HepG2 (cell line): ENCODE measurements at regions not wholly inside any gene's neighbourhood (a gene's known extent, or its start where the extent isn't known, plus 50 kb on each side); places are given as distances from the start of the nearest gene placed in this dataset.
A peak's percentile ranks its signal among the peaks of the same experiment; 100 is the strongest.

Experiments
- NFYC ChIP-seq: IDR thresholded peaks from 2 replicates; pipeline ENCODE4 v1.6.1; 2016; ENCODE audit warnings: missing genetic modification reagents, missing compliant biosample characterization
- SOX6 ChIP-seq, 2 experiments: fragments of 450-650 bp in 1 of 2; sonication (generic) in 1 of 2; formaldehyde crosslinking in 1 of 2; IDR thresholded peaks; 2 replicates each; pipeline versions ENCODE4 v1.4.0 to v1.6.1; 2017 to 2020; ENCODE audit warnings: antibody characterized with exemption in 1 of 2, mild to moderate bottlenecking in 1 of 2, missing genetic modification reagents in 1 of 2
- TF ChIP-seq, protein P1 (sequence below): sonication (generic); formaldehyde crosslinking; IDR thresholded peaks from 2 replicates; pipeline ENCODE4 v1.4.0; 2020; ENCODE audit warnings: missing genetic modification reagents

GRCh38 chr13:26968431-26969341 is 202.9 kb downstream of the USP12 start (continued):
- TF ChIP-seq, protein P1, sequence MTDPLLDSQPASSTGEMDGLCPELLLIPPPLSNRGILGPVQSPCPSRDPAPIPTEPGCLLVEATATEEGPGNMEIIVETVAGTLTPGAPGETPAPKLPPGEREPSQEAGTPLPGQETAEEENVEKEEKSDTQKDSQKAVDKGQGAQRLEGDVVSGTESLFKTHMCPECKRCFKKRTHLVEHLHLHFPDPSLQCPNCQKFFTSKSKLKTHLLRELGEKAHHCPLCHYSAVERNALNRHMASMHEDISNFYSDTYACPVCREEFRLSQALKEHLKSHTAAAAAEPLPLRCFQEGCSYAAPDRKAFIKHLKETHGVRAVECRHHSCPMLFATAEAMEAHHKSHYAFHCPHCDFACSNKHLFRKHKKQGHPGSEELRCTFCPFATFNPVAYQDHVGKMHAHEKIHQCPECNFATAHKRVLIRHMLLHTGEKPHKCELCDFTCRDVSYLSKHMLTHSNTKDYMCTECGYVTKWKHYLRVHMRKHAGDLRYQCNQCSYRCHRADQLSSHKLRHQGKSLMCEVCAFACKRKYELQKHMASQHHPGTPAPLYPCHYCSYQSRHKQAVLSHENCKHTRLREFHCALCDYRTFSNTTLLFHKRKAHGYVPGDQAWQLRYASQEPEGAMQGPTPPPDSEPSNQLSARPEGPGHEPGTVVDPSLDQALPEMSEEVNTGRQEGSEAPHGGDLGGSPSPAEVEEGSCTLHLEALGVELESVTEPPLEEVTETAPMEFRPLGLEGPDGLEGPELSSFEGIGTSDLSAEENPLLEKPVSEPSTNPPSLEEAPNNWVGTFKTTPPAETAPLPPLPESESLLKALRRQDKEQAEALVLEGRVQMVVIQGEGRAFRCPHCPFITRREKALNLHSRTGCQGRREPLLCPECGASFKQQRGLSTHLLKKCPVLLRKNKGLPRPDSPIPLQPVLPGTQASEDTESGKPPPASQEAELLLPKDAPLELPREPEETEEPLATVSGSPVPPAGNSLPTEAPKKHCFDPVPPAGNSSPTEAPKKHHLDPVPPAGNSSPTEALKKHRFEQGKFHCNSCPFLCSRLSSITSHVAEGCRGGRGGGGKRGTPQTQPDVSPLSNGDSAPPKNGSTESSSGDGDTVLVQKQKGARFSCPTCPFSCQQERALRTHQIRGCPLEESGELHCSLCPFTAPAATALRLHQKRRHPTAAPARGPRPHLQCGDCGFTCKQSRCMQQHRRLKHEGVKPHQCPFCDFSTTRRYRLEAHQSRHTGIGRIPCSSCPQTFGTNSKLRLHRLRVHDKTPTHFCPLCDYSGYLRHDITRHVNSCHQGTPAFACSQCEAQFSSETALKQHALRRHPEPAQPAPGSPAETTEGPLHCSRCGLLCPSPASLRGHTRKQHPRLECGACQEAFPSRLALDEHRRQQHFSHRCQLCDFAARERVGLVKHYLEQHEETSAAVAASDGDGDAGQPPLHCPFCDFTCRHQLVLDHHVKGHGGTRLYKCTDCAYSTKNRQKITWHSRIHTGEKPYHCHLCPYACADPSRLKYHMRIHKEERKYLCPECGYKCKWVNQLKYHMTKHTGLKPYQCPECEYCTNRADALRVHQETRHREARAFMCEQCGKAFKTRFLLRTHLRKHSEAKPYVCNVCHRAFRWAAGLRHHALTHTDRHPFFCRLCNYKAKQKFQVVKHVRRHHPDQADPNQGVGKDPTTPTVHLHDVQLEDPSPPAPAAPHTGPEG (CRISPR knock-in tag) = no peak
- TF ChIP-seq SOX6 (IDR thresholded peaks at IDR 0.05) (no peak), SOX6 (CRISPR knock-in tag; IDR thresholded peaks at IDR 0.05) (peak; percentile 83), NFYC (CRISPR knock-in tag) (no peak)
